A673 (cell line): ENCODE measurements at regions not wholly inside any gene's neighbourhood (a gene's known extent, or its start where the extent isn't known, plus 50 kb on each side); places are given as distances from the start of the nearest gene placed in this dataset.

Experiments
- BruUV-seq: library from RNA; stranded (reverse); fragments of 400-500 nt; replicated peaks from 2 replicates; lab custom pipeline; 2021; lab: Mats Ljungman, UMichigan
- CTCF ChIA-PET: fragments of 300-600 bp; sonication (Branson Sonifier 250); formaldehyde crosslinking; loops from one replicate; lab custom pipeline; 2022; ENCODE audit warnings: antibody characterized with exemption; lab: Charles Lee
- POLR2A ChIA-PET: fragments of 300-600 bp; sonication (Branson Sonifier 250); formaldehyde crosslinking; loops from one replicate; lab custom pipeline; 2022; ENCODE audit warnings: antibody characterized with exemption; ENCODE audit not compliant: low non-redundant PET; lab: Charles Lee
- DNase-seq: peaks from one replicate; pipeline ENCODE4 v3.0.0-alpha.2; 2015; ENCODE audit warnings: low spot score
- H3K27ac ChIP-seq: fragments of 200-600 bp; sonication (generic); 2 replicates; pipeline ENCODE4 v1.5.1; 2016; ENCODE audit warnings: mixed run types, low read depth, mild to moderate bottlenecking, mixed read lengths, antibody characterized with exemption, low read length; ENCODE audit not compliant: poor library complexity, severe bottlenecking
- H3K27me3 ChIP-seq: fragments of 200-600 bp; sonication (generic); replicated peaks from 2 replicates; pipeline ENCODE4 v1.6.1; 2017; ENCODE audit warnings: mixed run types, low read depth, mild to moderate bottlenecking, mixed read lengths, antibody characterized with exemption, low read length; ENCODE audit not compliant: insufficient read depth, poor library complexity
- H3K36me3 ChIP-seq: fragments of 200-600 bp; sonication (generic); 2 replicates; pipeline ENCODE4 v1.6.1; 2016; ENCODE audit warnings: mixed run types, mild to moderate bottlenecking, mixed read lengths, antibody characterized with exemption, low read length; ENCODE audit not compliant: insufficient read depth, poor library complexity, severe bottlenecking
- H3K4me1 ChIP-seq: fragments of 200-600 bp; sonication (generic); 2 replicates; pipeline ENCODE4 v1.6.1; 2017; ENCODE audit warnings: mixed run types, mild to moderate bottlenecking, mixed read lengths, antibody characterized with exemption, low read length; ENCODE audit not compliant: insufficient read depth, poor library complexity, severe bottlenecking
- H3K4me3 ChIP-seq: fragments of 200-600 bp; sonication (generic); 2 replicates; pipeline ENCODE4 v1.5.1; 2016; ENCODE audit warnings: low read depth, mixed run types, mild to moderate bottlenecking, mixed read lengths, low read length; ENCODE audit not compliant: poor library complexity, severe bottlenecking
- H3K9me3 ChIP-seq: fragments of 200-600 bp; sonication (generic); 2 replicates; pipeline ENCODE4 v1.6.1; 2016; ENCODE audit warnings: mixed run types, low read depth, mild to moderate bottlenecking, mixed read lengths, antibody characterized with exemption, low read length; ENCODE audit not compliant: poor library complexity, severe bottlenecking
- CTCF ChIP-seq: fragments of 300-800, 200-600 bp; sonication (generic); conservative IDR thresholded peaks from 2 replicates; pipeline ENCODE4 v1.5.1; 2017; ENCODE audit warnings: low read depth, mild to moderate bottlenecking, antibody characterized with exemption, low read length, moderate library complexity, mixed read lengths
- EZH2 ChIP-seq: fragments of 200-600 bp; sonication (generic); IDR thresholded peaks from 2 replicates; pipeline ENCODE4 v1.6.1; 2017; ENCODE audit warnings: borderline replicate concordance, low read depth, mild to moderate bottlenecking, mixed read lengths, antibody characterized with exemption, low read length; ENCODE audit not compliant: poor library complexity, severe bottlenecking
- intact Hi-C: fragments of 100-400 bp; cut with micrococcal nuclease; formaldehyde crosslinking; loops from one replicate; pipeline ENCODE4 v1.10.0; 2022; ENCODE audit not compliant: unreplicated experiment

- CTCF ChIA-PET, result no interaction called here
- Histone ChIP-seq H3K27me3 (peaks cover 10% of the 10 kb centered on the region), H3K4me3 (no peak overlapping the region), H3K4me1 (no peaks in the 10 kb centered on the region), H3K9me3 (no peaks in the 10 kb centered on the region), H3K27ac (no peak overlapping the region), H3K36me3 (no peaks in the 10 kb centered on the region)
- BruUV-seq, result no TSS peak
- intact Hi-C loops, result no loop called here
- POLR2A ChIA-PET, result no interaction called here
- TF ChIP-seq EZH2 (no peak), CTCF (no peak)
- no peak for DNase-seq
These were observed 207.6 kb upstream of the SLC10A2 start for GRCh38 chr13:103273825-103274224.

- POLR2A ChIA-PET, result no interaction called here
- DNase-seq, result no peak
- no TSS peak for BruUV-seq
- Histone ChIP-seq H3K4me1 (no peaks in the 10 kb centered on the region), H3K9me3 (no peaks in the 10 kb centered on the region), H3K36me3 (no peaks in the 10 kb centered on the region), H3K4me3 (no peak overlapping the region), H3K27me3 (peaks cover 10% of the 10 kb centered on the region), H3K27ac (no peak overlapping the region)
- CTCF ChIA-PET, result no interaction called here
- TF ChIP-seq CTCF, result no peak
- TF ChIP-seq EZH2, result no peak
- intact Hi-C loops, result no loop called here
These were observed 206.6 kb upstream of the SLC10A2 start for GRCh38 chr13:103272770-103273169.

GRCh38 chr13:103263448-103263847 is 197.2 kb upstream of the SLC10A2 start:
- Histone ChIP-seq H3K27ac (no peak overlapping the region), H3K4me3 (no peak overlapping the region), H3K9me3 (no peaks in the 10 kb centered on the region), H3K27me3 (no peaks in the 10 kb centered on the region), H3K36me3 (no peaks in the 10 kb centered on the region), H3K4me1 (no peaks in the 10 kb centered on the region)
- intact Hi-C loops, result no loop called here
- DNase-seq, result no peak
- TF ChIP-seq CTCF (no peak), EZH2 (no peak)
- ChIA-PET CTCF (no interaction called here), POLR2A (no interaction called here)
- no TSS peak for BruUV-seq
